Suprapubic skin (tissue), 4 donors: ENCODE measurements at regions not wholly inside any gene's neighbourhood (a gene's known extent, or its start where the extent isn't known, plus 50 kb on each side); places are given as distances from the start of the nearest gene placed in this dataset.

Experiments
- DNase-seq, 2 donors: peaks; one replicate each; pipeline ENCODE4 v3.0.0-alpha.2; 2019; ENCODE audit warnings: low spot score in 2 of 2
- H3K27ac ChIP-seq: fragments of 200-600 bp; sonication (generic); one replicate; pipeline ENCODE4 v1.5.1; 2019
- H3K27me3 ChIP-seq: fragments of 200-600 bp; sonication (generic); one replicate; pipeline ENCODE4 v1.5.1; 2019
- H3K36me3 ChIP-seq: fragments of 200-600 bp; sonication (generic); one replicate; pipeline ENCODE4 v1.5.1; 2019
- H3K4me1 ChIP-seq: fragments of 200-600 bp; sonication (generic); one replicate; pipeline ENCODE4 v1.5.1; 2019
- H3K4me3 ChIP-seq: fragments of 200-600 bp; sonication (generic); one replicate; pipeline ENCODE4 v1.5.1; 2019; ENCODE audit warnings: mild to moderate bottlenecking
- H3K9me3 ChIP-seq: fragments of 200-600 bp; sonication (generic); one replicate; pipeline ENCODE4 v1.5.1; 2019
- CTCF ChIP-seq, 2 donors: fragments of 200-600 bp in 1 of 2; fragments of 450-650 bp in 1 of 2; sonication (generic) in 1 of 2; IDR thresholded peaks; one replicate each; pipeline ENCODE4 v1.5.1; 2016 to 2019; ENCODE audit warnings: antibody characterized with exemption in 2 of 2, mild to moderate bottlenecking in 1 of 2, moderate library complexity in 1 of 2
- EP300 ChIP-seq: sonication (generic); formaldehyde crosslinking; IDR thresholded peaks from one replicate; pipeline ENCODE4 v1.6.1; 2017; ENCODE audit warnings: antibody characterized with exemption
- POLR2A ChIP-seq, 2 donors: fragments of 450-650 bp; IDR thresholded peaks; one replicate each; pipeline ENCODE4 v1.6.1; 2017; ENCODE audit warnings: antibody characterized with exemption in 2 of 2, mild to moderate bottlenecking in 2 of 2, moderate library complexity in 2 of 2
- POLR2AphosphoS5 ChIP-seq, 3 donors: sonication (generic); formaldehyde crosslinking; IDR thresholded peaks; one replicate each; pipeline ENCODE4 v1.6.1; 2017; ENCODE audit warnings: antibody characterized with exemption in 3 of 3
- WGBS: methylation state at CpG from one replicate; pipeline ENCODE4 v1.1.5; 2018; 5-methylcytosine and 5-hydroxymethylcytosine counted together

- Histone ChIP-seq H3K27me3 (no peaks in the 10 kb centered on the region), H3K9me3 (no peaks in the 10 kb centered on the region), H3K4me1 (no peaks in the 10 kb centered on the region), H3K36me3 (no peaks in the 10 kb centered on the region), H3K4me3 (no peak overlapping the region), H3K27ac (no peak overlapping the region)
- no peak for DNase-seq
- TF ChIP-seq EP300: no peak
- no peak for TF ChIP-seq POLR2AphosphoS5 (IDR thresholded peaks at IDR 0.05)
- no peak for TF ChIP-seq CTCF (IDR thresholded peaks at IDR 0.05)
- no peak for TF ChIP-seq POLR2A (IDR thresholded peaks at IDR 0.05)
- whole genome bisulfite sequencing: 67% methylated on average over 5 of the region's 5 CpGs
These were observed 656.9 kb upstream of the MIR17HG start for GRCh38 chr13:90690458-90691080.

GRCh38 chr13:90696254-90696653 lies 651.2 kb upstream of the MIR17HG start:
- WGBS: 85% methylated on average over 1 of the region's 1 CpG
- Histone ChIP-seq H3K4me1 (no peaks in the 10 kb centered on the region), H3K9me3 (no peaks in the 10 kb centered on the region), H3K27me3 (no peaks in the 10 kb centered on the region), H3K27ac (no peak overlapping the region), H3K36me3 (no peaks in the 10 kb centered on the region), H3K4me3 (no peak overlapping the region)
- no peak for TF ChIP-seq POLR2A (IDR thresholded peaks at IDR 0.05)
- TF ChIP-seq EP300: no peak
- TF ChIP-seq CTCF (IDR thresholded peaks at IDR 0.05): no peak
- TF ChIP-seq POLR2AphosphoS5 (IDR thresholded peaks at IDR 0.05): no peak
- no peak for DNase-seq

GRCh38 chr13:90696656-90697055 lies 650.8 kb upstream of the MIR17HG start:
- Histone ChIP-seq H3K4me1 (no peaks in the 10 kb centered on the region), H3K27ac (no peak overlapping the region), H3K9me3 (no peaks in the 10 kb centered on the region), H3K4me3 (no peak overlapping the region), H3K36me3 (no peaks in the 10 kb centered on the region), H3K27me3 (no peaks in the 10 kb centered on the region)
- DNase-seq: no peak
- TF ChIP-seq POLR2AphosphoS5 (IDR thresholded peaks at IDR 0.05) (no peak), EP300 (no peak), POLR2A (IDR thresholded peaks at IDR 0.05) (no peak), CTCF (IDR thresholded peaks at IDR 0.05) (no peak)
- 76% methylated on average over 5 of the region's 5 CpGs for WGBS

DNA sequence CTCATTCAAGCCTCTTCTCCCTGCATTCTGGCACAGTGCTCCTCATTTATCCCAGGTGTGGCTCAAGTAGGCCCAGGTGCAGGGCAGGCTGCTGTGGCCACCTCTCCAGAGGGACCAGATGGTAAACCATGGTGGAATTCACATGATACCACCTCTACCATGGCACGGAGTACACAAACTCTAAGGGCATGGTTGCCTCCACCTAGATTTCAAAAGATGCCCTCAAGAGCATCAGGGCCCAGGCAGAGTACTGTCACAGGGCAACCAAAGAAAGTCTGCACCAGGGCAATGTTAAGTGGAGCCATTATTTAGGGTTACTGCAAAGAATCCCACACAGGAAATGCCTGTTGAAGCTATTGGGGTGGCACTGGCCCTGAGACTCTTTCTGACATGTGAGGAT lies 647.1 kb upstream of the MIR17HG start:
- Histone ChIP-seq H3K36me3 (no peaks in the 10 kb centered on the region), H3K27ac (no peak overlapping the region), H3K27me3 (no peaks in the 10 kb centered on the region), H3K9me3 (no peaks in the 10 kb centered on the region), H3K4me3 (no peak overlapping the region), H3K4me1 (no peaks in the 10 kb centered on the region)
- no peak for DNase-seq
- TF ChIP-seq POLR2AphosphoS5 (IDR thresholded peaks at IDR 0.05) (no peak), EP300 (no peak), CTCF (IDR thresholded peaks at IDR 0.05) (no peak), POLR2A (IDR thresholded peaks at IDR 0.05) (no peak)
- WGBS: 100% methylated on average over 1 of the region's 1 CpG

DNA sequence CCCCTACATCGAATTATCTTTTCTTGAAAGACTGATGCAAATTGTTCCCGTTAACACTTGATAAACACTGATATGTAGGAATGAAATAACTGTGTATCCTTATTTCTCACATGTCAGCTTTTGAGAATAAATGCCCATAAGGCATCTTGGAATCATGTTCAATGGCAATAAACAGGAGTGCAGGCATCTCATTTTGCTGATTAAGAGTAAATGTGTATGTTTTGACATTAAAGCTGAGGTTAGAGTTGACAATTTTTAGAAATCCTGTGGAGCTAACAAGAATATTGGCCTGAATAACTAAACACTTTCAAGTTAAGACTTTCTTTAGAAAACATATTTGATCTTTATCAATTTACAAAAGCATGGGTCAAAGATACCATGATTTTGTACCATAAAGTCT lies 646.2 kb upstream of the MIR17HG start:
- no peak for TF ChIP-seq CTCF (IDR thresholded peaks at IDR 0.05)
- no peak for TF ChIP-seq POLR2A (IDR thresholded peaks at IDR 0.05)
- no peak for TF ChIP-seq EP300
- no peak for TF ChIP-seq POLR2AphosphoS5 (IDR thresholded peaks at IDR 0.05)
- Histone ChIP-seq H3K27ac (no peak overlapping the region), H3K4me3 (no peak overlapping the region), H3K27me3 (no peaks in the 10 kb centered on the region), H3K9me3 (no peaks in the 10 kb centered on the region), H3K4me1 (no peaks in the 10 kb centered on the region), H3K36me3 (no peaks in the 10 kb centered on the region)
- WGBS: 62% methylated on average over 2 of the region's 2 CpGs
- DNase-seq: no peak
